Natural killer cell (primary cell): ENCODE measurements at regions not wholly inside any gene's neighbourhood (a gene's known extent, or its start where the extent isn't known, plus 50 kb on each side); places are given as distances from the start of the nearest gene placed in this dataset.

Experiments used
- ATAC-seq, 3 donors: fragments of 150-1000 bp in 2 of 3; fragments of 200-7000 bp in 1 of 3; cut with Tn5 transposase; 1 replicate in 1 of 3; 2 replicates in 2 of 3; pipeline ENCODE4 v1.10.0; 2021; ENCODE audit warnings: mild to moderate bottlenecking in 2 of 3, moderate library complexity in 2 of 3
- DNase-seq, 2 donors: peaks; one replicate each; pipeline versions ENCODE4 v3.0.0 to v3.0.0-alpha.2; 2013 to 2021; ENCODE audit warnings: mixed read lengths in 1 of 2
- H3K27ac ChIP-seq: one replicate; pipeline ENCODE4 v1.5.1; 2013; ENCODE audit warnings: mild to moderate bottlenecking, low read length
- H3K27me3 ChIP-seq: one replicate; pipeline ENCODE4 v1.6.1; 2013; ENCODE audit warnings: low read length; ENCODE audit not compliant: control insufficient read depth, insufficient read depth
- H3K36me3 ChIP-seq: one replicate; pipeline ENCODE4 v1.6.1; 2013; ENCODE audit warnings: low read length; ENCODE audit not compliant: control insufficient read depth, insufficient read depth
- H3K4me1 ChIP-seq: one replicate; pipeline ENCODE4 v1.6.1; 2013; ENCODE audit warnings: low read length; ENCODE audit not compliant: control insufficient read depth, insufficient read depth
- H3K4me3 ChIP-seq: one replicate; pipeline ENCODE4 v1.5.1; 2013; ENCODE audit warnings: low read length
- H3K9me3 ChIP-seq: one replicate; pipeline ENCODE4 v1.6.1; 2013; ENCODE audit warnings: low read length; ENCODE audit not compliant: control insufficient read depth, insufficient read depth
- H3K27ac Mint-ChIP-seq, 2 donors: one replicate each; pipeline ENCODE4 v1.8.0; 2022; ENCODE audit warnings: mild to moderate bottlenecking in 2 of 2, mixed read lengths in 2 of 2, moderate library complexity in 1 of 2
- H3K27me3 Mint-ChIP-seq, 2 donors: one replicate each; pipeline ENCODE4 v1.8.0; 2022; ENCODE audit warnings: low read depth in 2 of 2, mixed read lengths in 2 of 2
- H3K36me3 Mint-ChIP-seq: one replicate; pipeline ENCODE4 v1.8.0; 2022; ENCODE audit warnings: mixed read lengths
- H3K4me1 Mint-ChIP-seq, 2 donors: one replicate each; pipeline ENCODE4 v1.8.0; 2022; ENCODE audit warnings: mixed read lengths in 2 of 2
- H3K4me3 Mint-ChIP-seq: one replicate; pipeline ENCODE4 v1.8.0; 2022; ENCODE audit warnings: mild to moderate bottlenecking, moderate library complexity, mixed read lengths
- H3K9me3 Mint-ChIP-seq, 2 donors: one replicate each; pipeline ENCODE4 v1.8.0; 2022; ENCODE audit warnings: mixed read lengths in 2 of 2
- WGBS: methylation state at CpG from one replicate; pipeline ENCODE4 v1.1.7; 2013; ENCODE audit warnings: missing lambda C conversion rate; ENCODE audit not compliant: insufficient coverage; 5-methylcytosine and 5-hydroxymethylcytosine counted together
- intact Hi-C: fragments of 100-400 bp; cut with micrococcal nuclease; formaldehyde crosslinking; loops from one replicate; pipeline ENCODE4 v1.14.2; 2022
- TF ChIP-seq, protein P1 (sequence below): fragments of 200-600 bp; IDR thresholded peaks from one replicate; pipeline ENCODE4 v1.8.0; 2022; ENCODE audit warnings: antibody characterized with exemption

DNA sequence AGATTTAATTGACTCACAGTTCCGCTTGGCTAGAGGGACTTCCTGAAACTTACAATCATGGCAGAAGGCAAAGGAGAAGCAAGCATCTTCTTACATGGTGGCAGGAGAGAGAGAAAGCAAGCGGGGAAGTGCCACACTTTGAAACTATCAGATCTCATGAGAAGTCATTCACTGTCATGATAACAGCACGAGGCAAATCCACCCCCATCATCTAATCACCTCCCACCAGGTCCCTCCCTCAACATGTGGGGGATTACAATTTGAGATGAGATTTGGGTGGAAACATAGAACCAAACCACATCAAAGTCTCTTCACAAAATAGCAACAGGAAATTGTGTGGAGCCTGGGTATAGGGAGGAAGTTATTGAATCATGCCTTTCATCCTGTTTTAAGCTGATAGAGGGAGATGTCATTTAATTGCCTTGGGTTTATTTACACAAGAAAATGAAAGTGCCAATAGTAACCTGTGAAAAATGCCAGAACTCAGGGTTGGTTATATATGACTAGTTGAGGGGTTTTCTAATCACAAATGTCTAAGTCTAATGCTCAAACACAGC, 624.8 kb upstream of the LMCD1 start:
- H3K9me3 Mint-ChIP-seq: peaks cover 0 to 3% of the 10 kb centered on the region in 2 donors
- Histone ChIP-seq H3K9me3 (no peaks in the 10 kb centered on the region), H3K27ac (peak overlapping the region; percentile 7), H3K4me3 (no peak overlapping the region), H3K27me3 (no peaks in the 10 kb centered on the region), H3K4me1 (peaks cover 14% of the 10 kb centered on the region), H3K36me3 (no peaks in the 10 kb centered on the region)
- H3K27me3 Mint-ChIP-seq: no peaks in the 10 kb centered on the region
- peak in 1 of 2 donors; percentile 81 for DNase-seq
- ATAC-seq: peak; percentile 7 to 78 (median 55)
- peak overlapping the region; percentile 57 for H3K4me3 Mint-ChIP-seq
- peak overlapping the region; percentile 39 to 73 for H3K27ac Mint-ChIP-seq
- intact Hi-C loops: no loop called here
- H3K4me1 Mint-ChIP-seq: peaks cover 8 to 12% of the 10 kb centered on the region in 2 donors
- WGBS: 0% methylated on average over 2 of the region's 3 CpGs
- H3K36me3 Mint-ChIP-seq: no peaks in the 10 kb centered on the region
- TF ChIP-seq, protein P1, sequence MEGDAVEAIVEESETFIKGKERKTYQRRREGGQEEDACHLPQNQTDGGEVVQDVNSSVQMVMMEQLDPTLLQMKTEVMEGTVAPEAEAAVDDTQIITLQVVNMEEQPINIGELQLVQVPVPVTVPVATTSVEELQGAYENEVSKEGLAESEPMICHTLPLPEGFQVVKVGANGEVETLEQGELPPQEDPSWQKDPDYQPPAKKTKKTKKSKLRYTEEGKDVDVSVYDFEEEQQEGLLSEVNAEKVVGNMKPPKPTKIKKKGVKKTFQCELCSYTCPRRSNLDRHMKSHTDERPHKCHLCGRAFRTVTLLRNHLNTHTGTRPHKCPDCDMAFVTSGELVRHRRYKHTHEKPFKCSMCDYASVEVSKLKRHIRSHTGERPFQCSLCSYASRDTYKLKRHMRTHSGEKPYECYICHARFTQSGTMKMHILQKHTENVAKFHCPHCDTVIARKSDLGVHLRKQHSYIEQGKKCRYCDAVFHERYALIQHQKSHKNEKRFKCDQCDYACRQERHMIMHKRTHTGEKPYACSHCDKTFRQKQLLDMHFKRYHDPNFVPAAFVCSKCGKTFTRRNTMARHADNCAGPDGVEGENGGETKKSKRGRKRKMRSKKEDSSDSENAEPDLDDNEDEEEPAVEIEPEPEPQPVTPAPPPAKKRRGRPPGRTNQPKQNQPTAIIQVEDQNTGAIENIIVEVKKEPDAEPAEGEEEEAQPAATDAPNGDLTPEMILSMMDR: no peak

DNA sequence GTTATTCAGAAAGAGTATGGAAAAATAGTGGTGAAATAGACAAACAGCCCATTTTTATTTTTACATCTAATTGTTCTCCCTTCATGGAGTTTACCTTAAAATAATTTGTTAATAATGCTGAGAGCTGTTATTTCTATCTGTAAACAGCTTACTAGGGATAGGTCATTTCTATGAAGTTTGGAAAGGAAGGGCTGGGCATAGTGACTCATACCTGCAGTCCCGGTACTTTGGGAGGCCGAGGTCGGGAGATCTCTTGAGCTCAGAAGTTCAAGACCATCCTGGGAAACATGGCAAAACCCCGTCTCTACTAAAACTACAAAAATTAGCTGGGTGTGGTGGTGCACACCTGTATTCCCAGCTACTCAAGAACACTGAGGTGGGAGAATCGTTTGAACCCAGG, 624.3 kb upstream of the LMCD1 start:
- intact Hi-C loops: no loop called here

DNA sequence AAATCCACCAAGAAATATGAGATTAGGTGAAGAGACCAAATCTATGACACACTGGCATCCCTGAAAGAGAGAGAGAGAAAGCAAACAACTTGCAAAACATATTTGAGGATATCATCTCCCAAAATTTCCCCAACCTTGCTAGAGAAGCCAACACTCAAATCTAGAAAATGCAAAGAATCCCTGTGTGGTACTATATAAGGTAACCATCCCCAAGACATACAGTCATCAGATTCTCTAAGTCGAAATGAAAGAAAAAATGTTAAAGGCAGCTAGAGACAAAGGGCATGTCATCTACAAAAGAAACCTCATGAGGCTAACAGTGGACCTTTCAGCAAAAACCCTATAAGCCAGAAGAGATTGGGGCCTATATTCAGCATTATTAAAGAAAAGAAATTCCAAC, 622.1 kb upstream of the LMCD1 start:
- intact Hi-C loops: no loop called here
- DNase-seq (no peak), ATAC-seq (no peak)
- H3K9me3 ChIP-seq: no peaks in the 10 kb centered on the region
- Mint-ChIP-seq H3K9me3 (no peaks in the 10 kb centered on the region), H3K4me1 (peaks cover 8 to 12% of the 10 kb centered on the region in 2 donors), H3K27me3 (no peaks in the 10 kb centered on the region), H3K27ac (no peak overlapping the region), H3K4me3 (no peak overlapping the region), H3K36me3 (peaks cover under 1% of the 10 kb centered on the region)
- 100% methylated on average over 1 of the region's 1 CpG for WGBS
- H3K4me3 ChIP-seq: no peak overlapping the region
- no peak overlapping the region for H3K27ac ChIP-seq
- TF ChIP-seq, protein P1: no peak
- no peaks in the 10 kb centered on the region for H3K36me3 ChIP-seq
- H3K27me3 ChIP-seq: no peaks in the 10 kb centered on the region
- H3K4me1 ChIP-seq: peaks cover 14% of the 10 kb centered on the region

More for the DNA sequence above, 624.3 kb upstream of the LMCD1 start:
- H3K4me1 ChIP-seq: peaks cover 14% of the 10 kb centered on the region
- peak overlapping the region; percentile 57 for H3K4me3 Mint-ChIP-seq
- peaks cover 0 to 3% of the 10 kb centered on the region in 2 donors for H3K9me3 Mint-ChIP-seq
- TF ChIP-seq, protein P1: no peak
- no peaks in the 10 kb centered on the region for H3K27me3 ChIP-seq
- no peak overlapping the region for H3K4me3 ChIP-seq
- no peak overlapping the region for H3K27ac ChIP-seq
- H3K27me3 Mint-ChIP-seq: no peaks in the 10 kb centered on the region
- no peak for ATAC-seq
- peaks cover 8 to 12% of the 10 kb centered on the region in 2 donors for H3K4me1 Mint-ChIP-seq
- H3K27ac Mint-ChIP-seq: peak overlapping the region; percentile 39 to 73
- WGBS: 62% methylated on average over 5 of the region's 5 CpGs
- no peaks in the 10 kb centered on the region for H3K36me3 Mint-ChIP-seq
- DNase-seq: peak in 1 of 2 donors; percentile 4
- no peaks in the 10 kb centered on the region for H3K36me3 ChIP-seq
- H3K9me3 ChIP-seq: no peaks in the 10 kb centered on the region

DNA sequence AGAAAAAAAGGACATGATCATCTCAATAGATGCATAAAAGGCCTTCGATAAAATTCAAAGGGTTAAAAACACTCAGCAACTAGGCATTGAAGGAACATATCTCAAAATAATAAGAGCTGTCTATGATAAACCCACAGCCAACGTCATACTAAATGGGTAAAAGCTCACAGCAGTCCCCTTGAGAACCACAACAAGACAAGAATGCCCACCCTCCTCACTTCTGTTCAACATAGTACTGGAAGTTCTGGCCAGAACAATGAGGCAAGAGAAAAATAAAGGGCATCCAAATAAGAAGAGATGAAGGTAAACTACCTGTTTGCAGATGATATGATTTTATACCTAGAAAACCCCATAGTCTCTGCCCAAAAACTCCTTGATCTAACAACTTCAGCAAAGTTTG, 619.7 kb upstream of the LMCD1 start:
- DNase-seq (no peak), ATAC-seq (no peak)
- no peaks in the 10 kb centered on the region for H3K36me3 ChIP-seq
- no peaks in the 10 kb centered on the region for H3K27me3 ChIP-seq
- H3K9me3 ChIP-seq: no peaks in the 10 kb centered on the region
- peaks cover 7% of the 10 kb centered on the region for H3K36me3 Mint-ChIP-seq
- H3K27me3 Mint-ChIP-seq: no peaks in the 10 kb centered on the region
- no peak overlapping the region for H3K4me3 ChIP-seq
- H3K4me3 Mint-ChIP-seq: no peak overlapping the region
- TF ChIP-seq, protein P1: no peak
- peaks cover 11% of the 10 kb centered on the region for H3K4me1 ChIP-seq
- intact Hi-C loops: no loop called here
- H3K4me1 Mint-ChIP-seq: peaks cover 2 to 5% of the 10 kb centered on the region in 2 donors
- no peak overlapping the region for H3K27ac ChIP-seq
- WGBS: 78% methylated on average over 2 of the region's 2 CpGs
- H3K9me3 Mint-ChIP-seq: peaks cover 3 to 6% of the 10 kb centered on the region in 2 donors
- H3K27ac Mint-ChIP-seq: no peak overlapping the region
